H9 (cell line): ENCODE measurements at regions not wholly inside any gene's neighbourhood (a gene's known extent, or its start where the extent isn't known, plus 50 kb on each side); places are given as distances from the start of the nearest gene placed in this dataset.

Source experiments
- DNase-seq: peaks from one replicate; pipeline ENCODE4 v3.0.0-alpha.2; 2017
- H2AFZ ChIP-seq: one replicate; pipeline ENCODE4 v1.6.1; 2013; ENCODE audit warnings: mild to moderate bottlenecking, low read length, control low read depth, moderate library complexity
- H2AK5ac ChIP-seq: 2 replicates; pipeline ENCODE4 v1.6.1; 2013; ENCODE audit warnings: low read length, control low read depth, mixed read lengths; ENCODE audit not compliant: insufficient read length
- H2BK120ac ChIP-seq: one replicate; pipeline ENCODE4 v1.6.1; 2013; ENCODE audit warnings: low read depth, mild to moderate bottlenecking, low read length, control low read depth, inconsistent platforms; ENCODE audit not compliant: poor library complexity, severe bottlenecking
- H2BK12ac ChIP-seq: 2 replicates; pipeline ENCODE4 v1.6.1; 2013; ENCODE audit warnings: low read length, control low read depth, mixed read lengths, low read depth; ENCODE audit not compliant: insufficient read length
- H2BK15ac ChIP-seq: 2 replicates; pipeline ENCODE4 v1.6.1; 2013; ENCODE audit warnings: low read depth, low read length, control low read depth
- H2BK20ac ChIP-seq: one replicate; pipeline ENCODE4 v1.6.1; 2013; ENCODE audit warnings: low read depth, mild to moderate bottlenecking, low read length, control low read depth, inconsistent platforms; ENCODE audit not compliant: poor library complexity, severe bottlenecking
- H2BK5ac ChIP-seq: 2 replicates; pipeline ENCODE4 v1.6.1; 2013; ENCODE audit warnings: low read length, control low read depth, mixed read lengths; ENCODE audit not compliant: insufficient read length
- H3K14ac ChIP-seq: 2 replicates; pipeline ENCODE4 v1.6.1; 2013; ENCODE audit warnings: low read length, control low read depth; ENCODE audit not compliant: insufficient read depth
- H3K18ac ChIP-seq: 2 replicates; pipeline ENCODE4 v1.6.1; 2013; ENCODE audit warnings: low read depth, mild to moderate bottlenecking, mixed read lengths, low read length, control low read depth; ENCODE audit not compliant: insufficient read length
- H3K23ac ChIP-seq: 2 replicates; pipeline ENCODE4 v1.6.1; 2013; ENCODE audit warnings: low read length, control low read depth, mixed read lengths, low read depth; ENCODE audit not compliant: insufficient read length
- H3K23me2 ChIP-seq: 2 replicates; pipeline ENCODE4 v1.6.1; 2013; ENCODE audit warnings: low read depth, mild to moderate bottlenecking, mixed read lengths, low read length, control low read depth; ENCODE audit not compliant: insufficient read length, poor library complexity, severe bottlenecking
- H3K27ac ChIP-seq: 2 replicates; pipeline ENCODE4 v1.5.1; 2013; ENCODE audit warnings: low read length, control low read depth, mixed read lengths, low read depth; ENCODE audit not compliant: insufficient read length
- H3K27me3 ChIP-seq: 2 replicates; pipeline ENCODE4 v1.6.1; 2013; ENCODE audit warnings: low read length, control low read depth, inconsistent platforms; ENCODE audit not compliant: insufficient read depth
- H3K4ac ChIP-seq: 2 replicates; pipeline ENCODE4 v1.6.1; 2013; ENCODE audit warnings: low read depth, mild to moderate bottlenecking, control low read depth, inconsistent platforms, low read length, moderate library complexity
- H3K4me1 ChIP-seq: 2 replicates; pipeline ENCODE4 v1.6.1; 2013; ENCODE audit warnings: low read length, control low read depth, inconsistent platforms; ENCODE audit not compliant: insufficient read depth
- H3K4me2 ChIP-seq: 2 replicates; pipeline ENCODE4 v1.6.1; 2013; ENCODE audit warnings: low read length, control low read depth, mixed read lengths; ENCODE audit not compliant: insufficient read length, insufficient read depth
- H3K56ac ChIP-seq: 2 replicates; pipeline ENCODE4 v1.6.1; 2013; ENCODE audit warnings: low read depth, mild to moderate bottlenecking, mixed read lengths, low read length, control low read depth; ENCODE audit not compliant: insufficient read length
- H3K79me1 ChIP-seq: 2 replicates; pipeline ENCODE4 v1.6.1; 2013; ENCODE audit warnings: low read depth, mild to moderate bottlenecking, moderate library complexity, low read length, control low read depth, inconsistent platforms; ENCODE audit not compliant: insufficient read depth, poor library complexity, severe bottlenecking
- H3K79me2 ChIP-seq: 2 replicates; pipeline ENCODE4 v1.6.1; 2013; ENCODE audit warnings: low read length, control low read depth, inconsistent platforms; ENCODE audit not compliant: insufficient read depth
- H3K9ac ChIP-seq: 2 replicates; pipeline ENCODE4 v1.6.1; 2013; ENCODE audit warnings: low read length, control low read depth, mixed read lengths; ENCODE audit not compliant: insufficient read length; ENCODE audit errors: extremely low read depth
- H3K9me3 ChIP-seq: one replicate; pipeline ENCODE4 v1.6.1; 2013; ENCODE audit warnings: low read depth, low read length, inconsistent platforms; ENCODE audit not compliant: control insufficient read depth
- H3T11ph ChIP-seq: one replicate; pipeline ENCODE4 v1.6.1; 2013; ENCODE audit warnings: mild to moderate bottlenecking, low read length, control low read depth, inconsistent platforms
- H4K20me1 ChIP-seq: one replicate; pipeline ENCODE4 v1.6.1; 2013; ENCODE audit not compliant: control insufficient read depth, insufficient read length, insufficient read depth
- H4K5ac ChIP-seq: 2 replicates; pipeline ENCODE4 v1.6.1; 2013; ENCODE audit warnings: low read depth, mild to moderate bottlenecking, mixed read lengths, low read length, control low read depth; ENCODE audit not compliant: insufficient read length
- H4K8ac ChIP-seq: replicated peaks from 2 replicates; pipeline ENCODE4 v1.6.1; 2013; ENCODE audit warnings: low read length, control low read depth, mixed read lengths, low read depth; ENCODE audit not compliant: insufficient read length
- H4K91ac ChIP-seq: 2 replicates; pipeline ENCODE4 v1.6.1; 2013; ENCODE audit warnings: low read depth, mild to moderate bottlenecking, moderate library complexity, mixed read lengths, low read length, control low read depth; ENCODE audit not compliant: insufficient read length
- H3K27ac Mint-ChIP-seq, 3 experiments: 2 replicates in 2 of 3; 3 replicates in 1 of 3; pipeline ENCODE4 v1.8.0; 2020 to 2021; ENCODE audit warnings: mixed read lengths in 3 of 3, mild to moderate bottlenecking in 1 of 3, moderate library complexity in 1 of 3
- H3K27me3 Mint-ChIP-seq: 2 replicates; pipeline ENCODE4 v1.8.0; 2021; ENCODE audit warnings: low read depth, mild to moderate bottlenecking, moderate library complexity, mixed read lengths
- H3K36me3 Mint-ChIP-seq, 3 experiments: 2 replicates in 2 of 3; 3 replicates in 1 of 3; pipeline ENCODE4 v1.8.0; 2020 to 2021; ENCODE audit warnings: low read depth in 3 of 3, mixed read lengths in 3 of 3; ENCODE audit not compliant: insufficient read depth in 1 of 3
- H3K4me1 Mint-ChIP-seq, 2 experiments: 2 replicates each; pipeline ENCODE4 v1.8.0; 2020; ENCODE audit warnings: mixed read lengths in 2 of 2
- H3K4me3 Mint-ChIP-seq, 2 experiments: 2 replicates in 1 of 2; 3 replicates in 1 of 2; pipeline ENCODE4 v1.8.0; 2020 to 2021; ENCODE audit warnings: mild to moderate bottlenecking in 2 of 2, mixed read lengths in 2 of 2, moderate library complexity in 1 of 2
- H3K9me3 Mint-ChIP-seq, 2 experiments: 2 replicates in 1 of 2; 3 replicates in 1 of 2; pipeline ENCODE4 v1.8.0; 2020; ENCODE audit warnings: mild to moderate bottlenecking in 2 of 2, mixed read lengths in 2 of 2, moderate library complexity in 1 of 2
- CTCF ChIP-seq: fragments of 200-600 bp; sonication (generic); conservative IDR thresholded peaks from 3 replicates; pipeline ENCODE4 v1.8.0; 2021; ENCODE audit warnings: antibody characterized with exemption, mild to moderate bottlenecking

GRCh38 chr3:191997093-191997492, 536.1 kb downstream of the PYDC2 start:
- H2BK15ac ChIP-seq: no peak overlapping the region
- Mint-ChIP-seq H3K36me3 (peaks cover 27 to 46% (median 34%) of the 10 kb centered on the region in 3 experiments), H3K4me1 (peaks cover 23 to 24% of the 10 kb centered on the region in 2 experiments), H3K27ac (peak overlapping the region in 1 of 3 experiments; percentile 66; a peak in 1 of 7 replicates), H3K27me3 (no peaks in the 10 kb centered on the region; the same call in 1 of the 2 replicates), H3K9me3 (peaks cover 39 to 48% of the 10 kb centered on the region in 2 experiments), H3K4me3 (no peak overlapping the region)
- H3K4me2 ChIP-seq: no peak overlapping the region
- H3K27me3 ChIP-seq: no peaks in the 10 kb centered on the region
- no peak for DNase-seq
- H4K20me1 ChIP-seq: no peaks in the 10 kb centered on the region
- no peak overlapping the region for H2BK12ac ChIP-seq
- H2BK120ac ChIP-seq: no peak overlapping the region
- no peak overlapping the region for H2BK20ac ChIP-seq
- no peak overlapping the region for H3K56ac ChIP-seq
- TF ChIP-seq CTCF: no peak
- no peaks in the 10 kb centered on the region for H3K79me1 ChIP-seq
- H3K4ac ChIP-seq: no peak overlapping the region
- H3K14ac ChIP-seq: no peak overlapping the region
- H3K9ac ChIP-seq: no peak overlapping the region
- H4K8ac ChIP-seq: no peak overlapping the region
- no peak overlapping the region for H4K5ac ChIP-seq
- H3T11ph ChIP-seq: no peak overlapping the region
- H2BK5ac ChIP-seq: no peak overlapping the region
- H3K23me2 ChIP-seq: no peaks in the 10 kb centered on the region
- H3K79me2 ChIP-seq: no peaks in the 10 kb centered on the region
- no peak overlapping the region for H3K27ac ChIP-seq
- H3K4me1 ChIP-seq: no peaks in the 10 kb centered on the region
- H3K23ac ChIP-seq: no peak overlapping the region
- H2AFZ ChIP-seq: no peak overlapping the region
- H2AK5ac ChIP-seq: no peak overlapping the region
- H3K9me3 ChIP-seq: no peaks in the 10 kb centered on the region
- H3K18ac ChIP-seq: no peak overlapping the region
- H4K91ac ChIP-seq: no peak overlapping the region
